Prostate gland (tissue), 2 donors: ENCODE measurements at regions not wholly inside any gene's neighbourhood (a gene's known extent, or its start where the extent isn't known, plus 50 kb on each side); places are given as distances from the start of the nearest gene placed in this dataset.

ENCODE experiments used
- POLR2A ChIP-seq: fragments of 450-650 bp; IDR thresholded peaks from one replicate; pipeline ENCODE4 v1.6.1; 2016; ENCODE audit warnings: antibody characterized with exemption, mild to moderate bottlenecking
- TF ChIP-seq, protein P1 (sequence below), 4 experiments: fragments of 200-600 bp in 2 of 4; fragments of 450-650 bp in 2 of 4; sonication (generic) in 2 of 4; IDR thresholded peaks; 1 replicate in 3 of 4; 2 replicates in 1 of 4; pipeline ENCODE4 v1.5.1; 2016 to 2019; ENCODE audit warnings: antibody characterized with exemption in 4 of 4, mild to moderate bottlenecking in 2 of 4, moderate library complexity in 2 of 4

DNA sequence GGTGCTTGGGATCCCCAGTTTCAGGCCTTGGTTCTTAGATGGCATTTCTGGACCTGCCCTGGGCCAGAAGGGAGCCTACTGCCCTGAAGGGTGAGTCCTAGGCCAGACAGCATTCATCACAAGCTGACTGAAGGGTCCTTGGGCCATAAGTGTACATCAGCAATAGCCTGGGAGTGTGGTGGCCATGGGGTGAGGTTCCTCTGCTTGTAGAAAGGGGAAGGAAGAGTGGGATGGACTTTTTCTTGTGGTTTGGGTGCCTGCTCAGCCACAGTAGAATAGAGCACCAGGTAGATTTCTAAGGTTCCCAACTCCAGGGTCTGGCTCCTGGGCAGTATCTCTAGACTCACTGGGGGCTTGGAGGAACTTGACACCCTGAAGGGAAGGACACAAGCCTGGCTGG is 95.2 kb upstream of the PHF24 start:
- TF ChIP-seq, protein P1, sequence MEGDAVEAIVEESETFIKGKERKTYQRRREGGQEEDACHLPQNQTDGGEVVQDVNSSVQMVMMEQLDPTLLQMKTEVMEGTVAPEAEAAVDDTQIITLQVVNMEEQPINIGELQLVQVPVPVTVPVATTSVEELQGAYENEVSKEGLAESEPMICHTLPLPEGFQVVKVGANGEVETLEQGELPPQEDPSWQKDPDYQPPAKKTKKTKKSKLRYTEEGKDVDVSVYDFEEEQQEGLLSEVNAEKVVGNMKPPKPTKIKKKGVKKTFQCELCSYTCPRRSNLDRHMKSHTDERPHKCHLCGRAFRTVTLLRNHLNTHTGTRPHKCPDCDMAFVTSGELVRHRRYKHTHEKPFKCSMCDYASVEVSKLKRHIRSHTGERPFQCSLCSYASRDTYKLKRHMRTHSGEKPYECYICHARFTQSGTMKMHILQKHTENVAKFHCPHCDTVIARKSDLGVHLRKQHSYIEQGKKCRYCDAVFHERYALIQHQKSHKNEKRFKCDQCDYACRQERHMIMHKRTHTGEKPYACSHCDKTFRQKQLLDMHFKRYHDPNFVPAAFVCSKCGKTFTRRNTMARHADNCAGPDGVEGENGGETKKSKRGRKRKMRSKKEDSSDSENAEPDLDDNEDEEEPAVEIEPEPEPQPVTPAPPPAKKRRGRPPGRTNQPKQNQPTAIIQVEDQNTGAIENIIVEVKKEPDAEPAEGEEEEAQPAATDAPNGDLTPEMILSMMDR (IDR thresholded peaks at IDR 0.05) = no peak
- TF ChIP-seq POLR2A = no peak
